ENCODE measurements at regions not wholly inside any gene's neighbourhood (a gene's known extent, or its start where the extent isn't known, plus 50 kb on each side); places are given as distances from the start of the nearest gene placed in this dataset.

DNA sequence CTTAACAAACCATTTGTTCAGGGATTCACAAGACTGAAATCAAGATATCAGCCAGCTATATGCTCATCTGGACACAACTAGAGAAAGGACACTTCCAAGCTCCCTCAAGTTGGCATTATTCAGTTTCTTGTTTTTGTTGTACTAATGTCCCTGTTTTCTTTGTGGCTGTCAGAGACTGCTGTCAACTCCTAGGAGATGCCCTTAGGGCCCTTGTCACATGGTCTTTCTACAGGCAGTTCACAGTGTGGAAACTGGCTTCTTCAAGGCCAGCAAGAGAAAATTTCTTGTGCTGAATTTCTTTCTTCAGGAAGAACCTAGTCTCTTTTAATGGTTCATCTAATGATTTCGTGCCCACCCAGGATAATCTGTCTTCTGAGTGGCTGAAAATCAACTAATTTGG, 677.2 kb upstream of the MAN1A1 start:
- Histone ChIP-seq H3K27ac (no peak overlapping the region), H3K4me3 (no peak overlapping the region)

DNA sequence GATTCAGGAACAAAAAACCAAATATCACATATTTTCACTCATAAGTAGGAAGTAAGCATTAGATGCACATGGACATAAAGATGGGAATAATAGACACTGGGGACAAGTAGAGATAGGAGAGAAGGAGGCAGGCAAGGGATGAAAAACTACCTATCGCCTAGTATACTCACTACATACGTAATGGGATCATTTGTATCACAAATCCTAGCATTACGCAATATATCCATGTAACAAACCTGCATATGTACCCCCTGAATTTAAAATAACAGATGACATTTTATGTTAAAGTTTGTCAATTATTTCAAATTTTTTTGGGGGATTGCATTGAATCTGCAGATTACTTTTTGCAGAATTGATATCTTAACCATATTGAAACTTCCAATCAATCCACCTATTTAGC, 660.5 kb upstream of the MAN1A1 start:
- no peak overlapping the region for H3K27ac ChIP-seq
- H3K4me3 ChIP-seq: no peak overlapping the region

DNA sequence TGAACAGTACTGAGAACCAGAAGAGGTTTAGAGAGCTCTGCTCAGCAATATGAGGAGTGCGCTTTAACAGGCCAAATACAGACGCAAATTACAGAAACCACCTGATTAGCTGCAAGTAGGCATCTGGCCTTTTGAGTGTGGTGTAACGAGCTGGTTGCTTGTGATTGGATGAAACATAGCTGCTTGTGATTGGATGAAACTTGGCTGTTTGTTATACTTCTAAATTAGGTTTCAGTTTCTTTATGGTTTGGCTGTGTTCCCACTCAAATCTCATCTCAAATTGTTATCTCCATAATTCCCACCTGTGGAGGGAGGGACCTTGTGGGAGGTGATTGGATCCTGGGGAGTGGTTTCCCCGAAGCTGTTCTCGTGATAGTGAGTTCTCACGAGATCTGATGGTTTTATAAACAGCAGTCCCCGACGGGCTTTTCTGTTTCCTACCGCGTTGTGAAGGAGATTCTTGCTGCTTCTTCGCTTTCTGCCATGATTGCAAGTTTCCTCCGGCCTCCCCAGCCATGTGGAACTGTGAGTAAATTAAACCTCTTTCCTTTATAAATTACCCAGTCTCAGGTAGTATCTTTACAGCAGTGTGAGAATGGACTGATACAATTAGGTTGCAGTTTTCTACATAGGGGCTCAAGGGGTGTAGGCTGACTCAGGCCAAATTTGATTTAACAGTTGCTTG, 655.9 kb upstream of the MAN1A1 start:
- Histone ChIP-seq H3K4me3 (no peak overlapping the region), H3K27ac (no peak overlapping the region)

DNA sequence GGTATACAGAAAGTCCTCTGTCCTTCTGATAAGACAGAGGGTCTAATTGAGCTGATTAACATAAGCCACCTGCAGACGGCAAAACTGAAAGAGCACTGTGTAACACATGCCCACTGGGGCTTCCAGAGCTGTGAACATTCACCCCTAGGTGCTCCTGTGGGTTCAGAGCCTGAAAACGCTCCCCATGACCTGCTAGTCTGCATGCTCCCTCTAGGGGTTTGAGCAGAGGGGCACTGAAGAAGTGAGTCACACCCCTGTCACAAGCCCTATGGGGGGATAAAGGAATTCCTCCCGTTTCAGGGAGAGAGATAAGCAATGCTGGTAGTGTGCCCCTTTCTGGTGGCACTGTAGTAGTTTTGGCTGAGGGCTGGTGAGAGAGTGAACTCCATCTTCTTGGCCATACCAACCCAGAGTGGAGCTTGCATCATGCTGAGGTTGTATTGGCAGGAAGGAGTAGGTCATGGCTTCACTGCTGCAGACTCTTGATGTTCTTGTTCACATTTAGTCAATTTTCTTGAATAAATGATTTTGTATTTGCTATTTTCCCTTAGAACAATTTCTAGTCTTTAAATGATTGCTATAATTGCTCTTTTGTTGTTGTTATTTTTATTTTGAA, 637.5 kb upstream of the MAN1A1 start:
- no peak overlapping the region for H3K4me3 ChIP-seq

DNA sequence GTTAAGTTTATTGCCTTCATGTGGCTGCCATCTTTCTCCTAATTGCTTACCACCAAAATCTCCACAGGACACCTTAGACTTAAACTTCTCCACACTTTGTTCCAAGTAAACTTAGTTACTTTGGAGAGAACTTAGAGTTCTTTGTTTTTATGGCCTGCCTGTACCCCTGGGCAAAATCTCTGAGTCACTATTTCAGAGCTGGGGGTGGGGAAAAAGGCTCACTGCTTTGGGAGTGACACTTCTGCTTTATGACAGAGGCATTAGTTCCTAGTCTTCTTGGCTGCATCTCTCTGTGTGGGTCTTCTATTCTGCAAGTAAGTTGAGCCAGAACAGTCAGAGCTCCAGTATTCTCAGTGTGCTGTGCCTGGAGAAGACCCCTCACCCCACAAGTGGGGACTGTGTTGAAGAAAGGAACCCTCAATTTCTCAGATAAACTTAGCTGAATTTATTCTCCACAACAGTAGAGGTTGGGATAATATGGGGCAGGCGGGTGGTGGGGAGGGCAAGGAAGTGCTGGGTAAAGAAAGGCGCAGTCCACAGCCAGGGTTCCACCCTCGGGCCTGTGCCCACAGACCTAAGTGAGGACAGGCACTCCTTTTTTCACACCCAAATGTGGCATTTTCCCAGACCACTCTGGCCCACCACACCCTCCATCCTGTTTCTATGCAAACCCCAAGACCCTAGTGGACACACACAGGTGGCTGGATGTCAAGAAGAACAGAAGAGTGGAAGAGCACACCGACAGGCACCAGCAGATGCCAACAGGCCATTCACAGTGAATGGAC, 636.6 kb upstream of the MAN1A1 start:
- Histone ChIP-seq H3K4me3 (no peak overlapping the region), H3K27ac (no peak overlapping the region)

More for the DNA sequence above, 637.5 kb upstream of the MAN1A1 start:
- no peak overlapping the region for H3K27ac ChIP-seq

DNA sequence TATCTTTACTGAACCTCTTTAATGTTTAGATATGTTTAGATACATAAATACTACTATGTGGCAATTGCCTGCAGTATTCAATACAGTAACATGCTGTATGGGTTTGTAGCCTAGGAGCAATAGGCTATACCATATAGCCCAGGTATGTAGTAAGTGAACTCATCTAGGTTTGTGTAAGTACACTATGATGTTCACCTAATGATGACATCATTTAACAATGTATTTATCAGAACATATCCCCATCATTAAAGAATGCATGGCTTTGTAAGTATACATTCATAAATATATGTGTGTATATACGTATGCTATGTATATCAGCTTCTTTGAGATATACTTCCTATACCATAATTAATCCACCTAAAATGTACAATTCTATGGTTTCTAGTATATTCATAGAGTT, 631.2 kb upstream of the MAN1A1 start:
- Histone ChIP-seq H3K4me3 (no peak overlapping the region), H3K27ac (no peak overlapping the region)

DNA sequence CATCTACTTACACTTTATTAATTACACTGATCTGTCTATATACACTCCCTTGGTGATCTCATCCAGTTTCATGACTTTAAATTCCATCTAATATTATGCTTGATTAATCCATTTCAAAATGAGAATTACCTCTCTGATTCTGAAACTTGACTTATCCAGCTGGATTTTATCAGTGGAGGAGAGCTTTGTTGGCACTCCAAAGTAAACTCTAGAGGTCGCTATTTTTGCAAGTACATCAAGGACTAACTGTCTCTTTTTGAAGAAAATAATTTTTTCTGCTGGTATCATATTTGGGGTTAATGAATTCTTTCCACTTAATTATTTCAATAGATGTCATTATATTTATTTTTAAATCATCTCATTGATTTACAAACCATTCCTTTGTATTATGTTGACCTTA, 630.3 kb upstream of the MAN1A1 start:
- Histone ChIP-seq H3K4me3 (no peak overlapping the region), H3K27ac (no peak overlapping the region)

DNA sequence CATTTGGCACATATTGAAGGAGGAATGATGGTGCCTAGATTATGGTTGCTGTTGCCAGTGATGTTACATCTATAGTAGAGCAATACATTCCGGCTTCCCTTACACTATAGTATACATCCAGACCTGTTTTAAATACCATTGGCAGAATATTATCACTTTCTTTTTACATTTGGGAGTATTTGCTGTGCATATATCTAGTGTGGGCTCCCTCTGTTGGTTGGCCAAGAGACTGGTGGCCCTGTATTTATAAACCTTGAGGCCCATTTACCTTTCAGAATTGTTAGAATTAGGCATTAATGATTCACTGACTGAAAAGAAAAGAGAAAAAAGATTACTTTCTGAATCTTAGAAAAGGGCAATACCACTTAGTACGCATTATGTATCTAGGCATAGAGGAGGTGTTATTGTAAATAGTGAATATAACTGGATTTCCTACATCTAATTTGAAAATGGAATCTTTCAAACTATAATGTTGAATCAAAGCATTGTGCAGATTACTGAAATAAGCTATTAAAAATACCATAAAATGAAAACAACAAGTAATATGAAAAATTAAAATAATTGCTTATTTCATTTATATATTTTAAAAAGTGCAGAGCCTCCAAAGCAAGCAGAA, 628.8 kb upstream of the MAN1A1 start:
- no peak overlapping the region for H3K4me3 ChIP-seq
- H3K27ac ChIP-seq: no peak overlapping the region

DNA sequence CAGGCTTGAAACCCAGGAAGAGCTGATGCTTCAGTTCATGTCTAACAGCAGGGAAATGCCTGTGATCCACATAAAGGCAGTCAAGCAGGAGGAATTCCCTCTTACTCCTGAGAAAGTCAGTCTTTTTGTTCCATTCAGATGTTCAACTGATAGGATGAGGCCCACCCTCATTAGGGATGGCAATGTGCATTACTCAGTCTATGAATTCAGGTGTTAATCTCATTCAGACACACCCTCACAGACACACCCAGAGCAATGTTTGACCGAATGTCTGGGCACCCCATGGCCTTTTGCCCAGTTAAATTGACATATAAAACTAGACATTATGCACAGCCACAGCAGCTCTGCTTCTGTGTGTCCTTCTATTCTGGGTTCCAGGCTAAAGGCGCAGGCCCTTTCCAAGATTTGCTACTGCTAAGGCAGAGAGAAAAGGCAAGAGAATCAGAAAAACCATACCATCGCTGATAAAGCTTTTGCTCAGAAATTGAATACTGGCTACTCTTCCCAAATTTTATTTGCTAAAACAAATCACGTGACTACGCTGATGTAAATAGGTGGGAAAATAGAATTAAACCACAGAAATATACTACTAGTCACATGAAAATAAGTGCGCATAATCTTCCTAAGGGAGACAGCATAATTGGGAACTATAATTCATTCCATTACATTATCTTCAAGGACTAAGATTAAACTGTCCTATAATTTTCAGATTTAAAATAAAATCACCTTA, 625.0 kb upstream of the MAN1A1 start:
- Histone ChIP-seq H3K4me3 (no peak overlapping the region), H3K27ac (no peak overlapping the region)

DNA sequence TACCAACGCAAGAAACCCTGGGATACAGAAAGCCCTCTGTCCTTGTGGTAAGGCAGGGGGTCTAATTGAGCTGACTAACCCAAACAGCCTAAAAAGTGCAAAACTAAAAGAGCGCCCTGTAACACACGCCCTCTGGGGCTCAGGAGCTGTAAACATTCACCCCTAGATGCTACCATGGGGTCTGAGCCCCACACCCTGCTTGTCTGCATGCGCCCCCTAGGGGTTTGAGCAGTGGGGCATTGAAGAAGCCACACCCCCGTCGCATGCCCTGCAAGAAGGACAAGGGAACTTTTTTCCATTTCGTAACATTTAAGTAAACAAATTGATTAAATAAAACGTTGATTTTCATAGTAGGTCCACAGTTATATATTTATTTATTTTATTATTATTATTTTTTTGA, 616.9 kb upstream of the MAN1A1 start:
- H3K4me3 ChIP-seq: no peak overlapping the region
- H3K27ac ChIP-seq: no peak overlapping the region

DNA sequence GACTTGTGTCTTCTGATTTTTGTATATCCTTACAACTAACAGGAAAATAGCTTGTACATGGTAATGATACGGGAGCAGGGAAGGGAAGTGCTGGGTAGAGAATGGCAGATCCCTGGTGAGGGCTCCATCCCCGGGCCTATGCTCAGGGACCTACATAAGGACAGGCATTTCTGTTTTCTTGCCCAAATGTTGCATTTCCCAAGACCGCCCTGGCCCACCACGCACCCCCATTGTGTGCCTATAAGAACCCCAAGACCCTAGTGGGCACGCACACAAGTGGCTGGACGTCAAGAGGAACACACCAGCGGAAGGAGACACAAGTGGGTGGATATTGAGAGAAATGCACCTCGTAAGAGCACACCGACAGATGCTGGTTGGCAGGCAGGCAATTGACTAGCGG, 616.3 kb upstream of the MAN1A1 start:
- H3K27ac ChIP-seq: no peak overlapping the region
- no peak overlapping the region for H3K4me3 ChIP-seq

DNA sequence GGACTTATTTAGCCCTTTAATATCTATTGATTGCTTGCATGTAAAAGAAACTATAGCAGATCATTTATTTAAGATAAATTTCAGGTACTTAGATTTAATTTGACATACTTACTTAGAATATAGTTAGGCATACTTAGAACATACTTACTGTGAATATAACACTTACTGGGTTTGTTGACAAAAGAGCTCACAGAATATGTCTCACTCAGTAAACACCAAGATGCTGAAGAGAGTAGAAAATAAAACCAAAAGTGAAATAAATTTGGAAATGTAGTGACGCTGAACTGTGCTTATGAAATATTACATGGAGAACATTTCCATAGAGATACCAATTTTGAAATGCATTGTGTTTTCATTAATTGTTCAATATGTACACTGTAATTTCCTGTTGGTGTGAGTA, 615.4 kb upstream of the MAN1A1 start:
- Histone ChIP-seq H3K4me3 (no peak overlapping the region), H3K27ac (no peak overlapping the region)

DNA sequence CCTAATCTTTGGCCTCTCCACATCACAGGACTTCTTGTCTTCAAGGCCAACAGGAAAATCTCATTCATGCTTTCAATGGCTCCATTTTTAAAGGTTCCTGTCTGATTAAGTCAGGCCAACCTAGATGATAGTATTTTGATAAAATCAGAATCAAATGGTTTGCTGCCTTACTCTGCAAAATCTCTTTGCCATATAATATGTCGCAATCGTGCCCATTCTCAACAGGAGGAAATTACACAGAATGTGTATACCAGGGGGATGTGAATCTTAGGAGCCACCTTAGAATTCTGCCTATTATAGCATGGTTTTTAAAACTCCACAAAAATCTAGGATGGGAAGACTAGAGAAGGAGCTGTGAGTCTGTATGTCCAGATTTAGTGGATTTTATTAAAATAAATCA, 612.9 kb upstream of the MAN1A1 start:
- H3K27ac ChIP-seq: no peak overlapping the region

DNA sequence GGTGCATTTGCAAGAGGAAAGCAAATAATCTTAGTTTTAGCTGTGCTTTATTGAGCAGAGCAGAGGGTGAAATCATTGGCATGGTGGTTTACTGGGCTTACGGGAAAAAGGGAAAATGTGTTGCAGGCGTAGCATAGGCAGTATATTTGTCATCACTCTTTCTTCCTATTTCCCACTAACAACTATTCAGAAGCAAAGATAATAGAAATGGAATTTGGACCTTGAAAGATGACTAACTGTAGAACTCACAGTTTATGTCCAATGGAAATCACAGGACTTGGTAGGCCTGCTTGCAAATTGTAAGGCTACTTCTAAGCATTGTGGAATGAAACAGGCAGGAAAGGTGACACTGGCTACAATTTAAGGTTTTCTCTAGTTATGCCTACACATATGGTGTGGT, 611.9 kb upstream of the MAN1A1 start:
- no peak overlapping the region for H3K27ac ChIP-seq
- H3K4me3 ChIP-seq: no peak overlapping the region

More for the DNA sequence above, 612.9 kb upstream of the MAN1A1 start:
- H3K4me3 ChIP-seq: no peak overlapping the region

DNA sequence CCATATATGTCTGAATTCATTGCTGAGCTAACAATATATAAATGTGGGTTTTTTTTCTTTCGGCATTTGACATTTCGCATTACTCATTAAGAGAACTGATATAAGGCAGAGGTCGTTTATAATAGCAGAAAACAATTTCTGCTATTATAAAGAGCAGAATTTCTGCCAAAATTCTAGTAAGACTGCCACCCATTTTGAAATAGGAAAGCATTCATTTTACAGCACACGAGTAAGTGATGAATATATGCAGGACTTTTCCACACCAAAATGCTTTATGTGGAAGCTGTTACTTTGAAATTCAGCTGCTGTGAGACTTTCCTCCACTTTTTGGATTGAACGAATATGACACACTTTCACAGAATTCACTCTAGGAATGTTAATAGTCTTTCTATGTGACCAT, 610.9 kb upstream of the MAN1A1 start:
- Histone ChIP-seq H3K27ac (no peak overlapping the region), H3K4me3 (no peak overlapping the region)

DNA sequence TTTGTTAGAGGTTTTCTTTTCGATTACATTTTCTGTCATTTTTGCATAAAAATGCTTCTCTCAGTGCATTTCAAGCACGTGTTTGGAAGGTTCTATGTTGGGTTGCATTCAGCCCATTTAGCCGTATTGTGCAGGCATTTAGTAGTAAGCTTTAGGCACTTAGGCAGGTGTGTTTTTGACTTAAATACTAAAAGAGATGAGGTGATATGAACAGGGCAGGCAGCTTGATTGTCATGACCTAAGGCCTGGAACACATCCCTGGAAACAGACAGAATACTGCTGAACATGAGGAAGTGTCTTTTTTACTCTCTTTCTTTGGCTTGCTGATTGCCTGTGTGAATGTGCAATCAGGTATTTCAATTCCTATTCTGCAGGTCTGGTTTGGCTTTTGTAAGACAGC, 610.5 kb upstream of the MAN1A1 start:
- Histone ChIP-seq H3K27ac (no peak overlapping the region), H3K4me3 (no peak overlapping the region)

DNA sequence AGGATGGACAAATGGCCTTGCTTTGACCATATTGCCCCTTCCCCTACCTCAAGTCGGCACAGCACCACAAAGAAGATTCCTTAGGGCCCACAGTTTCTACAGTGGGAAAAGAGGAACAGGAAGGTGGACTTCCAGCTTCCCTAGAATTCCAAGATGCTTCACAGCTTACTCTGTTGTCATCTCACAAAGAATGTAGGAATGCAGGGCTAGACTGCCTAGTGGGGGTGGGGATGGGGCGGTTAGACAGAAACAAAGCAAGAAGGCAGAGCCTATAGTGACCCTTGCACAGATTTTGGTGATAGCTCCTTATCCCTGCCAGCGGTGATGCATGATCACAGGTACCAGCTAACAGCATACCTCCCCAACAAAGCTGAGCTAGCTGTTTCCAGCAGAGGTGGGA, 607.6 kb upstream of the MAN1A1 start:
- no peak overlapping the region for H3K27ac ChIP-seq
- no peak overlapping the region for H3K4me3 ChIP-seq

DNA sequence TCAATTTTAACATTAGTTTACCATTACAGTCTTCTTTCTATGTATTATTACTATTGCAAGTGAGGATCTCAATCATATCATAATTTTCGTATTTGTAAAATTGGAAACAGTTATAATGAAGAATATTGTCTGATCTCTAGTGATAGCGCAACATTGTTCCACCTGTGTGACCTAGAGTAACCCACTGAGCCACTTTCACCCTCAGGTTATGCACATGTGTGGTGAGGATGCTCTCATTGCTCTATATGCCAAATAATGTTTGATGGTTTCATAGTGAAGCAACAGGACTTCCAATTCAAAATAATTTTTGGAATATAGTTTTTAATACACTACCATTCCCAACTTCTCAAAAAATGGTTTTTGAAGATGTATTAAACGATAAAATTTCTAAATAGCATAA, 603.1 kb upstream of the MAN1A1 start:
- H3K4me3 ChIP-seq: no peak overlapping the region

DNA sequence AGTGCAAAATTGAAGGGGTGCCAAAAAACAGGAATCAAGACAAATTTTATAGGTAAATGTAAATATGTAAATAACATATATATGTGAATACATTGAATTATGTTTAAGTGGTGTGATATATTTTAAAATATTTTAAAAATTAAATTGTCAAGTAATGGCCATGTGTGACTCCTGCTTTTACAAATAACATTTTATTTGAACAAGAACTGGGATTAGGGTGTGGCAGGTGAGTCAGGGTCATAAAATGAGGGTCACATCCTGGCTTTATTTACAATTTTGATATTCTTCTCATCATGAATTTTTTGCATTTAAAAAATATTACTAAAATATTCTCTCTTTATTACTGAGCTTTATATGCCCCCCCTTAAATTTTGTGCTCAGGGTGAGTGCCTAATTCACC, 601.1 kb upstream of the MAN1A1 start:
- H3K4me3 ChIP-seq: no peak overlapping the region

More for the DNA sequence above, 603.1 kb upstream of the MAN1A1 start:
- no peak overlapping the region for H3K27ac ChIP-seq

DNA sequence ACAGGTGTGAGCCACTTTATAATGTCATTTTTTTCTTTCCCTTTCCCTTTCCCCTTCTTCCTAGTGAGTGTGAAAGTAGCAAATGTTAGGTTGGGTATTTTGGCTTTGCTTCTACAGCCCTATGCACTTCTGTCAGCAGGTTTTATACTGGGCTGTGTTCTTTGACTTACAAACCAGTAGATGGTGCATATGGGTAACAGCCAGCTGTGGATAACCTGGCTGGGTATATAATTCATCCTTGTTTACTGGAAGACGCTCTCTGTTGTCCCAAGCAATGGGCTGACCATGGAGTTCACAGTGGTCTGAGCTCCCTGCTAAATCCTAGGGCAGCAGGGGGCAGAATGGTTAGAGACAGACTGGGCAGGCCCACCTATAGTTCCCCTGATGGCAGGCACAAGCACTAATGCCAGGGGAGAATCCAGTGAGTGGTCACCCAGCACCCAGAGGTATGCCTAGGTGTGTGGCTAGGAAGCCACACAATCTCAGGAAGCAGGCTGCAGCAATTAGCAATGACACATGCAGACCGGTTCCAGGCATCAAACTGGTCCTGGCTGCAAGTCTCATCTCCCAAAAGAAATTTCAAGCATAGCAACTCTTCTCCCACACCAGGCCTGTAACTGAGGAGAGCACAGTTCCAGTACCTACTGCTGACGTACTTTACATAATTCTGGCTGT, 592.7 kb upstream of the MAN1A1 start:
- Histone ChIP-seq H3K4me3 (no peak overlapping the region), H3K27ac (no peak overlapping the region)

More for the DNA sequence above, 601.1 kb upstream of the MAN1A1 start:
- H3K27ac ChIP-seq: no peak overlapping the region
